B cell (primary cell): ENCODE measurements at regions not wholly inside any gene's neighbourhood (a gene's known extent, or its start where the extent isn't known, plus 50 kb on each side); places are given as distances from the start of the nearest gene placed in this dataset.

ENCODE experiments used
- ATAC-seq: fragments of 200-7000 bp; cut with Tn5 transposase; one replicate; pipeline ENCODE4 v1.10.0; 2021; ENCODE audit warnings: low read depth, mild to moderate bottlenecking, moderate number of reproducible peaks, moderate library complexity
- CTCF ChIA-PET: fragments of 350-600 bp; sonication (Branson Sonifier 250); formaldehyde crosslinking; loops from one replicate; lab custom pipeline; 2021; ENCODE audit warnings: antibody characterized with exemption, inconsistent platforms; lab: Charles Lee
- POLR2A ChIA-PET: fragments of 350-600 bp; sonication (Branson Sonifier 250); formaldehyde crosslinking; loops from one replicate; lab custom pipeline; 2021; ENCODE audit warnings: antibody characterized with exemption; lab: Charles Lee
- DNase-seq: peaks from one replicate; pipeline ENCODE4 v3.0.0; 2013
- H2AFZ ChIP-seq: 2 replicates; pipeline ENCODE4 v1.6.1; 2012; ENCODE audit warnings: mild to moderate bottlenecking, low read depth, low read length; ENCODE audit not compliant: insufficient read depth, poor library complexity, severe bottlenecking
- H3K27ac ChIP-seq, 2 donors: 1 replicate in 1 of 2; 2 replicates in 1 of 2; pipeline ENCODE4 v1.5.1; 2012 to 2013; ENCODE audit warnings: low read length in 2 of 2, mild to moderate bottlenecking in 2 of 2, moderate library complexity in 1 of 2
- H3K27me3 ChIP-seq, 4 experiments: fragments of 200-600 bp in 1 of 4; sonication (generic) in 1 of 4; replicated peaks in 1 of 4; 1 replicate in 2 of 4; 2 replicates in 2 of 4; pipeline versions ENCODE4 v1.6.1 to v1.7.0; 2013 to 2016; ENCODE audit warnings: low read length in 3 of 4, mild to moderate bottlenecking in 2 of 4, mixed read lengths in 1 of 4, moderate library complexity in 1 of 4; ENCODE audit not compliant: insufficient read depth in 4 of 4, control insufficient read depth in 3 of 4; ENCODE audit errors: control extremely low read depth in 1 of 4
- H3K36me3 ChIP-seq, 2 experiments: replicated peaks in 1 of 2; 1 replicate in 1 of 2; 2 replicates in 1 of 2; pipeline versions ENCODE4 v1.6.1 to v1.7.1; 2013; ENCODE audit warnings: low read length in 1 of 2; ENCODE audit not compliant: insufficient read depth in 2 of 2, control insufficient read depth in 1 of 2; ENCODE audit errors: control extremely low read depth in 1 of 2, extremely low read depth in 1 of 2
- H3K4me1 ChIP-seq, 2 donors: fragments of 200-600 bp in 1 of 2; sonication (generic) in 1 of 2; 1 replicate in 1 of 2; 2 replicates in 1 of 2; pipeline versions ENCODE4 v1.5.1 to v1.6.1; 2013 to 2017; ENCODE audit warnings: low read length in 2 of 2; ENCODE audit not compliant: control insufficient read depth in 2 of 2, insufficient read depth in 2 of 2
- H3K4me2 ChIP-seq: replicated peaks from 2 replicates; pipeline ENCODE3; 2012; ENCODE audit warnings: mild to moderate bottlenecking, low read depth, low read length; ENCODE audit not compliant: poor library complexity, severe bottlenecking
- H3K4me3 ChIP-seq, 5 experiments: fragments of 200-600 bp in 1 of 5; sonication (generic) in 1 of 5; 1 replicate in 3 of 5; 2 replicates in 2 of 5; pipeline versions ENCODE4 v1.5.1 to v1.7.0; 2011 to 2016; ENCODE audit warnings: low read length in 4 of 5, mild to moderate bottlenecking in 4 of 5, low read depth in 2 of 5, control low read depth in 1 of 5, moderate library complexity in 1 of 5; ENCODE audit not compliant: insufficient read depth in 1 of 5; ENCODE audit errors: control extremely low read depth in 1 of 5, extremely low read depth in 1 of 5
- H3K79me2 ChIP-seq: fragments of 200-600 bp; sonication (generic); one replicate; pipeline ENCODE4 v1.6.0; 2016; ENCODE audit warnings: low read length; ENCODE audit not compliant: control insufficient read depth, insufficient read depth
- H3K9ac ChIP-seq: fragments of 200-600 bp; sonication (generic); 2 replicates; pipeline ENCODE4 v1.6.1; 2017; ENCODE audit warnings: mild to moderate bottlenecking, low read length, moderate library complexity
- H3K9me3 ChIP-seq, 3 donors: one replicate each; pipeline versions ENCODE4 v1.6.1 to v1.7.1; 2013; ENCODE audit warnings: low read length in 2 of 3; ENCODE audit not compliant: control insufficient read depth in 2 of 3, insufficient read depth in 1 of 3; ENCODE audit errors: control extremely low read depth in 1 of 3
- H4K20me1 ChIP-seq: 2 replicates; pipeline ENCODE4 v1.6.0; 2012; ENCODE audit warnings: mild to moderate bottlenecking, low read length; ENCODE audit not compliant: insufficient read depth, control insufficient read depth, poor library complexity, severe bottlenecking
- H3K27ac Mint-ChIP-seq: one replicate; pipeline ENCODE4 v1.8.0; 2021; ENCODE audit warnings: mixed read lengths
- H3K27me3 Mint-ChIP-seq: one replicate; pipeline ENCODE4 v1.8.0; 2021; ENCODE audit warnings: mixed read lengths
- H3K4me1 Mint-ChIP-seq: one replicate; pipeline ENCODE4 v1.8.0; 2021; ENCODE audit warnings: mixed read lengths
- H3K4me3 Mint-ChIP-seq: one replicate; pipeline ENCODE4 v1.8.0; 2021; ENCODE audit warnings: mixed read lengths
- H3K9me3 Mint-ChIP-seq: one replicate; pipeline ENCODE4 v1.8.0; 2022; ENCODE audit warnings: mixed read lengths; ENCODE audit not compliant: insufficient read depth
- CTCF ChIP-seq: fragments of 200-600 bp; IDR thresholded peaks from one replicate; pipeline ENCODE4 v1.8.0; 2022; ENCODE audit warnings: antibody characterized with exemption, mild to moderate bottlenecking
- EZH2 ChIP-seq: IDR thresholded peaks from 2 replicates; pipeline ENCODE4 v1.6.1; 2012; ENCODE audit warnings: borderline replicate concordance, low read depth, mild to moderate bottlenecking, moderate library complexity, low read length; ENCODE audit not compliant: insufficient read depth, poor library complexity, severe bottlenecking
- WGBS: methylation state at CpG from one replicate; pipeline ENCODE4 v1.1.5; 2013; ENCODE audit warnings: missing lambda C conversion rate; ENCODE audit not compliant: insufficient coverage; 5-methylcytosine and 5-hydroxymethylcytosine counted together
- intact Hi-C: fragments of 100-400 bp; cut with micrococcal nuclease; formaldehyde crosslinking; loops from one replicate; pipeline ENCODE4 v1.10.0; 2022

DNA sequence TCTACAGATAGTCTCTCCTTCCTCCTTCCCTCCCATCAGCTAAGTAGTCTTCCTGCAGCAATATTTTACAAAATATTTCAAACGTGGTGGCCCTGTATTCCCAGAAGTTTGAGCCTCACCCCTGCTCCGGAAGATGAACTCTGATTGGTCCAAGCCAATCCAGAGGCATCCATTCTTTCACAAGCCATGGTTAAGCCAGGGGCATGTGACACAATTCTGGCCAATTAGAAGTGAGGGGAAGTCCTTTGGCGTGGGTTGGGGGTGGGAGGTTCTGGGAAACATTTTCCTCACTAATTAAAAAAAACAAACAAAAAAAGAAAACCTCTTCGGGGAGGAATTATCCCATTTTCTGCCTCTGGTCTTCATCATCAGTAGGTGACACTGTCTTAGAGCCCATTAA is 69.4 kb upstream of the GSC start:
- no peaks in the 10 kb centered on the region for H3K4me1 Mint-ChIP-seq
- Histone ChIP-seq H3K4me2 (no peak overlapping the region), H3K27ac (no peak overlapping the region), H3K79me2 (no peaks in the 10 kb centered on the region), H4K20me1 (no peaks in the 10 kb centered on the region), H3K9me3 (peaks cover 0 to 4% (median 0%) of the 10 kb centered on the region in 3 donors), H3K4me3 (no peak overlapping the region), H3K9ac (no peak overlapping the region), H3K36me3 (no peaks in the 10 kb centered on the region), H3K27me3 (no peaks in the 10 kb centered on the region), H3K4me1 (no peaks in the 10 kb centered on the region), H2AFZ (no peak overlapping the region)
- intact Hi-C loops = no loop called here
- TF ChIP-seq EZH2 = no peak
- no peak for TF ChIP-seq CTCF
- ATAC-seq (no peak), DNase-seq (no peak)
- CTCF ChIA-PET = no interaction called here
- no peak overlapping the region for H3K27ac Mint-ChIP-seq
- H3K27me3 Mint-ChIP-seq = peaks cover 5% of the 10 kb centered on the region
- POLR2A ChIA-PET = no interaction called here
- H3K9me3 Mint-ChIP-seq = no peaks in the 10 kb centered on the region
- 79% methylated on average over 2 of the region's 4 CpGs for whole genome bisulfite sequencing
- no peak overlapping the region for H3K4me3 Mint-ChIP-seq

DNA sequence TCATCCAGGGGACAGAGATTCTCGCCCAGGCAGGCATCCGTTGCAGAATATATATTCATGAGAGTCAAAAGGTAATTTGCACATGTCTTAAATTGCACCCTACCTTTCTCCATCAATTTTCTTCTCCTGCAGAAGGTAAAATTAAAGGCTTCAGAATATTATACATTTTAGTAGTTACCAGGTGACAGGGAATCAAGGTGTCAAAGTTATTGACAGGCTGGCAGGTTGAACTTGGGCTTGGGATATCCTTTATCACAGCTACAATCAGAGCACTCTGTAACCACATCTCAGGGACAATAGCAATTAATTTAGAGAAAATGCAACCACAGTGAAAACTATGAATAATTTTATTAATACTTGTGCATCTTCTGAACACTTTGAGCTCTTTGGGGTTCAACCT is 66.9 kb upstream of the GSC start:
- intact Hi-C loops = no loop called here
- Histone ChIP-seq H3K4me3 (no peak overlapping the region), H3K4me1 (no peaks in the 10 kb centered on the region), H3K79me2 (no peaks in the 10 kb centered on the region), H2AFZ (no peak overlapping the region), H3K27ac (no peak overlapping the region), H4K20me1 (no peaks in the 10 kb centered on the region), H3K9ac (no peak overlapping the region), H3K9me3 (peaks cover 0 to 4% (median 0%) of the 10 kb centered on the region in 3 donors), H3K27me3 (no peaks in the 10 kb centered on the region), H3K4me2 (no peak overlapping the region), H3K36me3 (no peaks in the 10 kb centered on the region)
- Mint-ChIP-seq H3K27ac (no peak overlapping the region), H3K4me3 (no peak overlapping the region), H3K4me1 (no peaks in the 10 kb centered on the region), H3K27me3 (peaks cover 2% of the 10 kb centered on the region), H3K9me3 (no peaks in the 10 kb centered on the region)
- ChIA-PET POLR2A (no interaction called here), CTCF (no interaction called here)
- no CpG with 5 or more reads among the region's 2 CpGs for WGBS
- ATAC-seq (no peak), DNase-seq (no peak)
- TF ChIP-seq EZH2 (no peak), CTCF (no peak)
